ENCODE measurements at regions not wholly inside any gene's neighbourhood (a gene's known extent, or its start where the extent isn't known, plus 50 kb on each side); places are given as distances from the start of the nearest gene placed in this dataset.

DNA sequence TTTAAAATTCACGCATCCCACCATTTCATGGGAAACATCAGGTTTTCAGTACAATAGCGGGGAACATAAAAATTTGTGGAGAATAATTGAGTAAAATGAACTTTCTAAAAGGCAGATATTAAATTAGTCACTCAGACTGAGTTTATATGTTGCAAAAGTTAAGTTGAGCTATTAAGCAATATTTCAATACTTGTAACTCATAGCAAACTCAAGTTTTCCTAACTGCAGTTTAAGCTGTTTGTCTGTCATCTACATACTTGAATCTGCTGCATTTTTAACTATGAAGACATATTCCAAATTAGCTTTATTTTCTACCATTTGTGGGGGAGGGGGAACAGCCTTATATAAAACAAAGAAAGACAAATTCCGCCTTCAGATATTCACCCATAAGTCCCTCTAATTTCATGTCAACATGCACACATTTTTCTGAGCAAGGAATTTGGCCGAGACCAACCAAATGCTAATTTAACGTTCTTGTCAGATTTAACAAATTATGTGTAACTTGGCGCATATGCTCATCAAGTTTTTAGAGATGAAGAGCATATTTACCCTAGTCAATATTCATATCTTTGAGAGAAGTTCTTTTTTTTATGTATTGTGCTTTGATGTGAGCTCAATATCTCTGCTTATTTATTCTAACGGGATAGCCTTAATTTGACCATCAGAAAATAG lies 462.9 kb downstream of the TXNL1 start:
- TF ChIP-seq, protein P1, sequence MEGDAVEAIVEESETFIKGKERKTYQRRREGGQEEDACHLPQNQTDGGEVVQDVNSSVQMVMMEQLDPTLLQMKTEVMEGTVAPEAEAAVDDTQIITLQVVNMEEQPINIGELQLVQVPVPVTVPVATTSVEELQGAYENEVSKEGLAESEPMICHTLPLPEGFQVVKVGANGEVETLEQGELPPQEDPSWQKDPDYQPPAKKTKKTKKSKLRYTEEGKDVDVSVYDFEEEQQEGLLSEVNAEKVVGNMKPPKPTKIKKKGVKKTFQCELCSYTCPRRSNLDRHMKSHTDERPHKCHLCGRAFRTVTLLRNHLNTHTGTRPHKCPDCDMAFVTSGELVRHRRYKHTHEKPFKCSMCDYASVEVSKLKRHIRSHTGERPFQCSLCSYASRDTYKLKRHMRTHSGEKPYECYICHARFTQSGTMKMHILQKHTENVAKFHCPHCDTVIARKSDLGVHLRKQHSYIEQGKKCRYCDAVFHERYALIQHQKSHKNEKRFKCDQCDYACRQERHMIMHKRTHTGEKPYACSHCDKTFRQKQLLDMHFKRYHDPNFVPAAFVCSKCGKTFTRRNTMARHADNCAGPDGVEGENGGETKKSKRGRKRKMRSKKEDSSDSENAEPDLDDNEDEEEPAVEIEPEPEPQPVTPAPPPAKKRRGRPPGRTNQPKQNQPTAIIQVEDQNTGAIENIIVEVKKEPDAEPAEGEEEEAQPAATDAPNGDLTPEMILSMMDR (IDR thresholded peaks at IDR 0.05; ENCODE audit: low read depth, low read length, poor library complexity, severe bottlenecking) = no peak
- TF ChIP-seq EZH2phosphoT487 (IDR thresholded peaks at IDR 0.05; ENCODE audit: borderline replicate concordance, low read length) = no peak
